ENCODE measurements at regions not wholly inside any gene's neighbourhood (a gene's known extent, or its start where the extent isn't known, plus 50 kb on each side); places are given as distances from the start of the nearest gene placed in this dataset.

GRCh38 chr6:27809939-27810767 lies 102.0 kb downstream of the OR2B2 start:
- H3K4me3 ChIP-seq (ENCODE audit: low read depth, low read length), result peak overlapping the region; percentile 53
- TF ChIP-seq CTCF (IDR thresholded peaks at IDR 0.05; ENCODE audit: insufficient read depth, low read depth, low read length, missing control alignments), result no peak
- DNase-seq (ENCODE audit: low read depth), result peak; percentile 99

- DNase-seq (ENCODE audit: low read depth), result peak; percentile 29
- no peak for TF ChIP-seq CTCF (IDR thresholded peaks at IDR 0.05; ENCODE audit: insufficient read depth, low read depth, low read length, missing control alignments)
- peak overlapping the region; percentile 53 for H3K4me3 ChIP-seq (ENCODE audit: low read depth, low read length)
Measured at GRCh38 chr6:27809067-27809938, 102.9 kb downstream of the OR2B2 start.

- peak overlapping the region; percentile 53 for H3K4me3 ChIP-seq (ENCODE audit: low read depth, low read length)
- peak; percentile 78 for DNase-seq (ENCODE audit: low read depth)
Measured at GRCh38 chr6:27808242-27809066, 103.7 kb downstream of the OR2B2 start.

DNA sequence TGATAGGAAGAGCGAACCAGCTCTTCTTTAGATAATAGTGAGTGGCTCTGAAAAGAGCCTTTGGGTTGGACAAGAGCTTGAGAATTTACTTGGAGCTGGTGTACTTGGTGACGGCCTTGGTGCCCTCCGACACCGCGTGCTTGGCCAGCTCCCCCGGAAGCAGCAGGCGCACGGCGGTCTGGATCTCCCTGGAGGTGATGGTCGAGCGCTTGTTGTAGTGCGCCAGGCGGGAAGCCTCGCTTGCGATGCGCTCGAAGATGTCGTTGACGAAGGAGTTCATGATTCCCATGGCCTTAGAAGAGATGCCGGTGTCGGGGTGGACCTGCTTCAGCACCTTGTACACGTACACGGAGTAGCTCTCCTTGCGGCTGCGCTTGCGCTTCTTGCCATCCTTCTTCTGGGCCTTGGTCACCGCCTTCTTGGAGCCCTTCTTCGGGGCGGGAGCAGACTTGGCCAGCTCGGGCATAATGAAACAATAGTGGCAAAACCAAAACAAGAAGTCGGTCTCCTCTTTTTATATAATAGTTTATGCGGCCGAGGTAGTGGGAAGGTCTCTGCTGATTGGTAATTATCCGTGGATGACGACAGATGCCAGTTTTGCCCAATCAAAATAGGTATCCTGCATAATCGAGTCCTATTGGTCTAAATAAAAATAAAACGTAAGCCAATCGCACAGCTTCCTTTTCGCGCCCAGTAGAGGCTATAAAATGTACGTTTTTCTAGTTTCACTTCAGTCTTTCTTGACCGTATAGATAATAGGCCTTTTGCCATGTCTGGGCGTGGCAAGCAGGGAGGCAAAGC lies 104.6 kb downstream of the OR2B2 start:
- DNase-seq (ENCODE audit: low read depth), result peak; percentile 96
- H3K4me3 ChIP-seq (ENCODE audit: low read depth, low read length), result peak overlapping the region; percentile 75

GRCh38 chr6:27806981-27807440 lies 105.2 kb downstream of the OR2B2 start:
- peak; percentile 74 for DNase-seq (ENCODE audit: low read depth)
- TF ChIP-seq CTCF (IDR thresholded peaks at IDR 0.05; ENCODE audit: insufficient read depth, low read depth, low read length, missing control alignments), result no peak
- H3K4me3 ChIP-seq (ENCODE audit: low read depth, low read length), result peak overlapping the region; percentile 75

DNA sequence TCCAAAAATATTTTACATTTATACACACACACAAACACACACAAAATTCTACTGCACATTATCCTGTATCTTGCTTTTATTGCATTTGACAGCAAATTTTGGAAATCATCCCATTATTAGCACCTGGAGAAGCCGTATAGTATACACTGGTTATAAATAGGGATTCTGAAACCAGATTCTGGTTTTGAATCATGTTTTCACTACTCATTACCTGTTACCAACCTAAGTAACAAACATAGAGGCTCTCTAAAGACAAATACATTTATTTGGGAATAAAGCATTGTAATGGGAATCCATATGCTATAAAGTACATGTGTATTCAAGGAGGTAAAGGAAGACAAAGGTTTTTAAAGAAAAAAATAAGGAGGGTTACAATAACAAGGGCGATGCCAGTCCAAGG lies 106.8 kb downstream of the OR2B2 start:
- H3K4me3 ChIP-seq (ENCODE audit: low read depth, low read length), result no peak overlapping the region
- no peak for DNase-seq (ENCODE audit: low read depth)
- no peak for TF ChIP-seq CTCF (IDR thresholded peaks at IDR 0.05; ENCODE audit: insufficient read depth, low read depth, low read length, missing control alignments)

GRCh38 chr6:27804851-27805250 lies 107.3 kb downstream of the OR2B2 start:
- DNase-seq (ENCODE audit: low read depth), result no peak
- H3K4me3 ChIP-seq (ENCODE audit: low read depth, low read length), result no peak overlapping the region
- TF ChIP-seq CTCF (IDR thresholded peaks at IDR 0.05; ENCODE audit: insufficient read depth, low read depth, low read length, missing control alignments), result no peak
